Inflammatory macrophage (primary cell): ENCODE measurements at regions not wholly inside any gene's neighbourhood (a gene's known extent, or its start where the extent isn't known, plus 50 kb on each side); places are given as distances from the start of the nearest gene placed in this dataset.
"Not testable (repeated sequence)": the region's sequence is repeated elsewhere in the genome, so short reads cannot be mapped to it uniquely, and the experiment has no call there.

Source experiments
- DNase-seq, 2 donors: peaks; one replicate each; pipeline ENCODE4 v3.0.0-alpha.2; 2020 to 2022

GRCh38 chr10:4186849-4187540 is 402.0 kb upstream of the KLF6 start:
- no peak for DNase-seq

- DNase-seq, result no peak
Observed at GRCh38 chr10:4183761-4184261, 398.8 kb upstream of the KLF6 start.

GRCh38 chr10:4181621-4182049 is 396.6 kb upstream of the KLF6 start:
- DNase-seq, result no peak

GRCh38 chr10:4181081-4181480 is 396.1 kb upstream of the KLF6 start:
- no peak for DNase-seq

- no peak for DNase-seq
Observed at GRCh38 chr10:4177791-4178190, 392.8 kb upstream of the KLF6 start.

- peak in 1 of 2 donors; percentile 29 for DNase-seq
Observed at GRCh38 chr10:4176500-4177281, 391.7 kb upstream of the KLF6 start.

- no peak for DNase-seq
Observed at GRCh38 chr10:4174197-4174596, 389.2 kb upstream of the KLF6 start.

GRCh38 chr10:4170633-4171314 is 385.8 kb upstream of the KLF6 start:
- DNase-seq, result no peak

GRCh38 chr10:4170181-4170580 is 385.2 kb upstream of the KLF6 start:
- DNase-seq, result no peak

GRCh38 chr10:4169448-4169847 is 384.4 kb upstream of the KLF6 start:
- DNase-seq, result no peak

- no peak for DNase-seq
Observed at GRCh38 chr10:4167216-4167615, 382.2 kb upstream of the KLF6 start.

GRCh38 chr10:4162571-4163286 is 377.7 kb upstream of the KLF6 start:
- DNase-seq, result no peak

GRCh38 chr10:4159173-4159572 is 374.2 kb upstream of the KLF6 start:
- no peak for DNase-seq

GRCh38 chr10:4154191-4154715 is 369.2 kb upstream of the KLF6 start:
- no peak for DNase-seq

GRCh38 chr10:4151466-4151865 is 366.5 kb upstream of the KLF6 start:
- no peak for DNase-seq

- DNase-seq, result no peak
Observed at GRCh38 chr10:4150676-4151075, 365.7 kb upstream of the KLF6 start.

- not testable (repeated sequence) for DNase-seq
Observed at GRCh38 chr10:4149460-4149859, 364.5 kb upstream of the KLF6 start.

- DNase-seq, result no peak
Observed at GRCh38 chr10:4147245-4147644, 362.2 kb upstream of the KLF6 start.

GRCh38 chr10:4144817-4145216 is 359.8 kb upstream of the KLF6 start:
- peak in 1 of 2 donors; percentile 35 for DNase-seq

- DNase-seq, result peak in 1 of 2 donors; percentile 22
Observed at GRCh38 chr10:4141471-4141870, 356.5 kb upstream of the KLF6 start.

- no peak for DNase-seq
Observed at GRCh38 chr10:4138146-4138721, 353.2 kb upstream of the KLF6 start.

GRCh38 chr10:4137299-4137698 is 352.3 kb upstream of the KLF6 start:
- no peak for DNase-seq
